GM12891 (cell line): ENCODE measurements at regions not wholly inside any gene's neighbourhood (a gene's known extent, or its start where the extent isn't known, plus 50 kb on each side); places are given as distances from the start of the nearest gene placed in this dataset.

Experiments used
- POLR2A ChIP-seq: IDR thresholded peaks from 2 replicates; pipeline ENCODE4 v1.6.1; 2011; ENCODE audit warnings: low read depth, low read length, control low read depth
- POLR2AphosphoS5 ChIP-seq: IDR thresholded peaks from 2 replicates; pipeline ENCODE4 v1.6.1; 2011; ENCODE audit warnings: low read depth, low read length, control low read depth
- SPI1 ChIP-seq: IDR thresholded peaks from 2 replicates; pipeline ENCODE4 v1.6.1; 2011; ENCODE audit warnings: low read depth, low read length, control low read depth
- TAF1 ChIP-seq: IDR thresholded peaks from 2 replicates; pipeline ENCODE4 v1.6.1; 2011; ENCODE audit warnings: low read depth, low read length, control low read depth

- TF ChIP-seq POLR2AphosphoS5 (no peak), POLR2A (no peak), SPI1 (no peak), TAF1 (no peak)
Observed at GRCh38 chr5:167999182-167999581, 292.3 kb upstream of the WWC1 start.
